HEK293 (cell line): ENCODE measurements at regions not wholly inside any gene's neighbourhood (a gene's known extent, or its start where the extent isn't known, plus 50 kb on each side); places are given as distances from the start of the nearest gene placed in this dataset.

Experiments used
- KLF10 ChIP-seq: fragments of 450-650 bp; IDR thresholded peaks from 2 replicates; pipeline ENCODE4 v1.5.1; 2018; ENCODE audit warnings: missing biosample characterization, mild to moderate bottlenecking, missing genetic modification characterization
- MYNN ChIP-seq: fragments of 450-650 bp; formaldehyde crosslinking; IDR thresholded peaks from 2 replicates; pipeline ENCODE4 v1.5.1; 2016; ENCODE audit warnings: missing biosample characterization, missing genetic modification characterization, borderline replicate concordance
- SP2 ChIP-seq: fragments of 450-650 bp; formaldehyde crosslinking; IDR thresholded peaks from 2 replicates; pipeline ENCODE4 v1.5.1; 2016; ENCODE audit warnings: missing biosample characterization, missing genetic modification characterization
- ZBTB11 ChIP-seq: fragments of 450-650 bp; formaldehyde crosslinking; conservative IDR thresholded peaks from 2 replicates; pipeline ENCODE4 v1.5.1; 2016; ENCODE audit warnings: low read depth, missing biosample characterization, missing genetic modification characterization
- ZBTB20 ChIP-seq: fragments of 450-650 bp; formaldehyde crosslinking; IDR thresholded peaks from 2 replicates; pipeline ENCODE4 v1.5.1; 2016; ENCODE audit warnings: missing biosample characterization, missing genetic modification characterization
- ZNF140 ChIP-seq: fragments of 450-650 bp; formaldehyde crosslinking; IDR thresholded peaks from 2 replicates; pipeline ENCODE4 v1.5.1; 2016; ENCODE audit warnings: missing biosample characterization, missing genetic modification characterization
- ZNF16 ChIP-seq: fragments of 450-650 bp; formaldehyde crosslinking; IDR thresholded peaks from 2 replicates; pipeline ENCODE4 v1.5.1; 2016; ENCODE audit warnings: low read depth, missing biosample characterization, missing genetic modification characterization
- ZNF24 ChIP-seq: fragments of 450-650 bp; formaldehyde crosslinking; IDR thresholded peaks from 2 replicates; pipeline ENCODE4 v1.5.1; 2016; ENCODE audit warnings: missing biosample characterization, missing genetic modification characterization
- ZNF670 ChIP-seq: fragments of 450-650 bp; formaldehyde crosslinking; IDR thresholded peaks from 2 replicates; pipeline ENCODE4 v1.5.1; 2016; ENCODE audit warnings: missing biosample characterization, missing genetic modification characterization, low read depth
- ZNF785 ChIP-seq: fragments of 450-650 bp; formaldehyde crosslinking; IDR thresholded peaks from 2 replicates; pipeline ENCODE4 v1.5.1; 2016; ENCODE audit warnings: missing biosample characterization, missing genetic modification characterization
- TF ChIP-seq, protein P1 (sequence below): fragments of 450-650 bp; formaldehyde crosslinking; IDR thresholded peaks from 2 replicates; pipeline ENCODE4 v1.5.1; 2016; ENCODE audit warnings: missing biosample characterization, missing genetic modification characterization
- TF ChIP-seq, protein P2 (sequence below): IDR thresholded peaks from 2 replicates; pipeline ENCODE4 v1.6.1; 2011; ENCODE audit warnings: mild to moderate bottlenecking, low read depth, low read length, borderline replicate concordance
- TF ChIP-seq, protein P3 (sequence below): fragments of 450-650 bp; formaldehyde crosslinking; IDR thresholded peaks from 2 replicates; pipeline ENCODE4 v1.5.1; 2016; ENCODE audit warnings: missing biosample characterization, missing genetic modification characterization
- TF ChIP-seq, protein P4 (sequence below): fragments of 450-650 bp; IDR thresholded peaks from 2 replicates; pipeline ENCODE4 v1.5.1; 2018; ENCODE audit warnings: missing biosample characterization, missing genetic modification characterization

- no peak for TF ChIP-seq MYNN (tag by site-specific recombination)
- no peak for TF ChIP-seq ZBTB20 (tag by site-specific recombination)
- TF ChIP-seq, protein P1, sequence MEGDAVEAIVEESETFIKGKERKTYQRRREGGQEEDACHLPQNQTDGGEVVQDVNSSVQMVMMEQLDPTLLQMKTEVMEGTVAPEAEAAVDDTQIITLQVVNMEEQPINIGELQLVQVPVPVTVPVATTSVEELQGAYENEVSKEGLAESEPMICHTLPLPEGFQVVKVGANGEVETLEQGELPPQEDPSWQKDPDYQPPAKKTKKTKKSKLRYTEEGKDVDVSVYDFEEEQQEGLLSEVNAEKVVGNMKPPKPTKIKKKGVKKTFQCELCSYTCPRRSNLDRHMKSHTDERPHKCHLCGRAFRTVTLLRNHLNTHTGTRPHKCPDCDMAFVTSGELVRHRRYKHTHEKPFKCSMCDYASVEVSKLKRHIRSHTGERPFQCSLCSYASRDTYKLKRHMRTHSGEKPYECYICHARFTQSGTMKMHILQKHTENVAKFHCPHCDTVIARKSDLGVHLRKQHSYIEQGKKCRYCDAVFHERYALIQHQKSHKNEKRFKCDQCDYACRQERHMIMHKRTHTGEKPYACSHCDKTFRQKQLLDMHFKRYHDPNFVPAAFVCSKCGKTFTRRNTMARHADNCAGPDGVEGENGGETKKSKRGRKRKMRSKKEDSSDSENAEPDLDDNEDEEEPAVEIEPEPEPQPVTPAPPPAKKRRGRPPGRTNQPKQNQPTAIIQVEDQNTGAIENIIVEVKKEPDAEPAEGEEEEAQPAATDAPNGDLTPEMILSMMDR (tag by site-specific recombination) = no peak
- TF ChIP-seq, protein P2, sequence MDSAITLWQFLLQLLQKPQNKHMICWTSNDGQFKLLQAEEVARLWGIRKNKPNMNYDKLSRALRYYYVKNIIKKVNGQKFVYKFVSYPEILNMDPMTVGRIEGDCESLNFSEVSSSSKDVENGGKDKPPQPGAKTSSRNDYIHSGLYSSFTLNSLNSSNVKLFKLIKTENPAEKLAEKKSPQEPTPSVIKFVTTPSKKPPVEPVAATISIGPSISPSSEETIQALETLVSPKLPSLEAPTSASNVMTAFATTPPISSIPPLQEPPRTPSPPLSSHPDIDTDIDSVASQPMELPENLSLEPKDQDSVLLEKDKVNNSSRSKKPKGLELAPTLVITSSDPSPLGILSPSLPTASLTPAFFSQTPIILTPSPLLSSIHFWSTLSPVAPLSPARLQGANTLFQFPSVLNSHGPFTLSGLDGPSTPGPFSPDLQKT = no peak
- TF ChIP-seq ZNF670 = no peak
- TF ChIP-seq KLF10 (tag by site-specific recombination) = no peak
- TF ChIP-seq, protein P3, sequence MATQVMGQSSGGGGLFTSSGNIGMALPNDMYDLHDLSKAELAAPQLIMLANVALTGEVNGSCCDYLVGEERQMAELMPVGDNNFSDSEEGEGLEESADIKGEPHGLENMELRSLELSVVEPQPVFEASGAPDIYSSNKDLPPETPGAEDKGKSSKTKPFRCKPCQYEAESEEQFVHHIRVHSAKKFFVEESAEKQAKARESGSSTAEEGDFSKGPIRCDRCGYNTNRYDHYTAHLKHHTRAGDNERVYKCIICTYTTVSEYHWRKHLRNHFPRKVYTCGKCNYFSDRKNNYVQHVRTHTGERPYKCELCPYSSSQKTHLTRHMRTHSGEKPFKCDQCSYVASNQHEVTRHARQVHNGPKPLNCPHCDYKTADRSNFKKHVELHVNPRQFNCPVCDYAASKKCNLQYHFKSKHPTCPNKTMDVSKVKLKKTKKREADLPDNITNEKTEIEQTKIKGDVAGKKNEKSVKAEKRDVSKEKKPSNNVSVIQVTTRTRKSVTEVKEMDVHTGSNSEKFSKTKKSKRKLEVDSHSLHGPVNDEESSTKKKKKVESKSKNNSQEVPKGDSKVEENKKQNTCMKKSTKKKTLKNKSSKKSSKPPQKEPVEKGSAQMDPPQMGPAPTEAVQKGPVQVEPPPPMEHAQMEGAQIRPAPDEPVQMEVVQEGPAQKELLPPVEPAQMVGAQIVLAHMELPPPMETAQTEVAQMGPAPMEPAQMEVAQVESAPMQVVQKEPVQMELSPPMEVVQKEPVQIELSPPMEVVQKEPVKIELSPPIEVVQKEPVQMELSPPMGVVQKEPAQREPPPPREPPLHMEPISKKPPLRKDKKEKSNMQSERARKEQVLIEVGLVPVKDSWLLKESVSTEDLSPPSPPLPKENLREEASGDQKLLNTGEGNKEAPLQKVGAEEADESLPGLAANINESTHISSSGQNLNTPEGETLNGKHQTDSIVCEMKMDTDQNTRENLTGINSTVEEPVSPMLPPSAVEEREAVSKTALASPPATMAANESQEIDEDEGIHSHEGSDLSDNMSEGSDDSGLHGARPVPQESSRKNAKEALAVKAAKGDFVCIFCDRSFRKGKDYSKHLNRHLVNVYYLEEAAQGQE = no peak
- TF ChIP-seq, protein P4, sequence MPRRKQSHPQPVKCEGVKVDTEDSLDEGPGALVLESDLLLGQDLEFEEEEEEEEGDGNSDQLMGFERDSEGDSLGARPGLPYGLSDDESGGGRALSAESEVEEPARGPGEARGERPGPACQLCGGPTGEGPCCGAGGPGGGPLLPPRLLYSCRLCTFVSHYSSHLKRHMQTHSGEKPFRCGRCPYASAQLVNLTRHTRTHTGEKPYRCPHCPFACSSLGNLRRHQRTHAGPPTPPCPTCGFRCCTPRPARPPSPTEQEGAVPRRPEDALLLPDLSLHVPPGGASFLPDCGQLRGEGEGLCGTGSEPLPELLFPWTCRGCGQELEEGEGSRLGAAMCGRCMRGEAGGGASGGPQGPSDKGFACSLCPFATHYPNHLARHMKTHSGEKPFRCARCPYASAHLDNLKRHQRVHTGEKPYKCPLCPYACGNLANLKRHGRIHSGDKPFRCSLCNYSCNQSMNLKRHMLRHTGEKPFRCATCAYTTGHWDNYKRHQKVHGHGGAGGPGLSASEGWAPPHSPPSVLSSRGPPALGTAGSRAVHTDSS = no peak
- no peak for TF ChIP-seq ZBTB11 (tag by site-specific recombination)
- no peak for TF ChIP-seq SP2
- TF ChIP-seq ZNF16 (tag by site-specific recombination) = no peak
- no peak for TF ChIP-seq ZNF24
- TF ChIP-seq ZNF140 = no peak
- no peak for TF ChIP-seq ZNF785 (tag by site-specific recombination)
These were observed 78.3 kb upstream of the C1orf174 start for GRCh38 chr1:3978196-3978989.
